ENCODE measurements at regions not wholly inside any gene's neighbourhood (a gene's known extent, or its start where the extent isn't known, plus 50 kb on each side); places are given as distances from the start of the nearest gene placed in this dataset.
"Not testable (repeated sequence)": the region's sequence is repeated elsewhere in the genome, so short reads cannot be mapped to it uniquely, and the experiment has no call there.

DNA sequence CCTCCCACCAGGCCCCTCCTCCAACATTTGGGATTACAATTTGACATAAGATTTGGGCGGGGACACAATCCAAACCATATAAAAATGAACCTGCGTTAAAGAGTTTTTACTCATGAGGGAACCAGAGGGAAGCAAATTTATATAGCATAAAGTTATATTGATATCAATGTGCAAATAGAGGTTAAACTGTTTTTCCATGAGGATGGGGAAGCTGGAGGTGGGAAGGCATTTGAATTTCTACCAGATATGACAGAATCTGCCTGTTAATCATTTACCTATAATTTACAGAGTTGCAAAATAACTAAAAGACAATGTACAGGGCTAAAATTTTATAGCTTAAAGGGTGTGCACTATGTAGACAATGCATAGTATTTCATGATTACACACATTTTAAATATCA lies 322.0 kb upstream of the FKBP1C start:
- no peak for DNase-seq (ENCODE audit: low read depth)

DNA sequence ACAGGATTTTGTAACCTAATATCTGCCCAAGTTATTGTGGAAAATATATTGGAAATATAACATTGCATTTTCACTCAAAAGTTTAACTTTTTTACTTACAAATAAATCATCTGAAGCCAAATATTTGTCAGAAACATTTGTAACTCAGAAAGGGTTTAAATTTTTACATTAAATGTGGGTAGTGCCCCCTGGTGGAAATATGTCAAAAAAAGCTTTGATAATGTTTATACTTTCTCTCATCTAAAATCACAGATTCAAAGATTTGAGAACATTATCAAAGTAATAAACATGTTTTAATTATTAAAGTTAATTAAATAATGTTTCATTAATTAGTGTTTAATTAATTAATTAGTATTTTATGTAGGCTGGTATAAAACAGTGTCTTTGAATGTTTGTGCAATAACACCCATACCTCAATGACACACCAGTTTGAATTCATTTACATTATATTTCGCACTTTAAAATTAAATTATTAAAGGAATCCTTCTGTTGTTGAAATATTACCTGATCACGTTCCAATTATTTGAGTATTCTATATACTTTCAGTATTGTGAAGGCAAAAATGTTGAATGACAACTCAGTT lies 320.1 kb upstream of the FKBP1C start:
- DNase-seq (ENCODE audit: low read depth): peak; percentile 12

DNA sequence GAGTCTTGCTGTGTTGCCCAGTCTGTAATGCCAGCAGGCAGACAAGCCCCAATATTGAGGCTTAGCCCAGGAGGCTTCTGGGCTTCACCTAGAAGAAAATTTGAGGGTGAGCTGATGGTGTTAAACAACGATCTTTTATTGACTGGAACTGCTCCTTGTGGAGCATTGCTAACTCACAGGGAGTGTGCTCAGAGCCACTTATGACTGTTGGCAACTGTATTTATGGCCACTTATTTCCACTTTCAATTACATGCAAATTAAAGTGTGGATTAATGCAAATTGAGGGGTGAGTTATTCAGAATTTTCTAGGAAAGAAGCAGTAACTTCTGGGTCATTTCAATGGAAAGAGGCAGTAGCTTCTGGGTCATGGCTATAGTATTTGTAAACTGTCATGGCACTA lies 317.2 kb upstream of the FKBP1C start:
- no peak for DNase-seq (ENCODE audit: low read depth)

DNA sequence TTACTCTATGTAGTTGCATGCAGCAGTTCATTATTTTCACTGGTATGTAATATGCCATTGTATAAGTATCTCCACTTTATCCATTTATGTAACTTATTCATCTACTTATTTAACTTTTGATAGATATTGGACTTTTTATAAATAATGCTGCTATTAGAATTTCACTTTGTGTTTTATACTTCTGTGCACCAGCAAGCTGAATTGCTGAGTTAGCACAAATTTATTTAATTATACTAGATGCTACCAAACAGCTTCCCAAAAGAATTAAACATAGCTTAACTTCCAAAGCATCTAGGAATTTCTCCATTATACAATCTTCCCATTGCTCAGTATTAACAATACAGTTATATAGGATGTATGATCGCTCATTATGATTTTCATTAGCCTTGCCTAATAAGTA lies 308.0 kb upstream of the FKBP1C start:
- DNase-seq (ENCODE audit: low read depth): no peak

DNA sequence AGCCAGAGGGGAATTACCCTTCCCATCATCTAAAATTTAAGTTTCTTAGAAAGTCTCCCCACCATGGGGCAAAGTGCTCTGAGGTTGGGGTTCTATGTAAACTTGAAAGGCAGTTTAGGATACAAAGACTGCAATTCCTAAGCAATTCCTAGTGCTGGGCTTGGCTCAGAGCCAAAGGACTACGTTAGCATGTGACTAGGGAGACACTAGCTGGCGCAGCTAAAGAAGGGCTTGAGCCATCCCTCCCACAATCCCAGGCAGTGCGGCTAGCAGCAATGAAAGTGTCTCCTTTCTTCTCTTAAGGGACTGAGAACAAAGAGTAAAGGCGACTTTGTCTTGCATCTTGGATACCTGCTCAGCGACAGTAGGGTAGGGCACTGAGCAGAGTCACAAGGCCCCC lies 306.6 kb upstream of the FKBP1C start:
- DNase-seq (ENCODE audit: low read depth): no peak

DNA sequence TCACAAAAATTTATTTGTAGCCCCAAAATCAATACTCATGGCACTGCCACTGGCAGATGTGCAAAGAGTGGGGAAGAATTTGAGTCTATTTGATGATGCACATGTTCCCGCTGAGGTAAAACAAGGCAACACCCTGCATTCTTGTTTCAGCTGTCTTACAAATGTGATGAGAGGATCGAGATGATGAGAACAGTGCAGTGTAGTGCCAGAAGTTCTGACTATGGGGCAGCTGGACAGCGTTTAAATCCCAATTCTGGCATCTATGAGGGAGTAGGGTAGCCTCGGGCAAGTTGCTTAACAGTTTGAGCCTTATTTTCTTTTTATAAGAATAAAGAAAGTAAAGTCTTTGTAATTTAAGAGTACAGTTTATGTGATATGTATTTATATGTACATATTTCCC lies 296.7 kb upstream of the FKBP1C start:
- DNase-seq (ENCODE audit: low read depth): no peak

DNA sequence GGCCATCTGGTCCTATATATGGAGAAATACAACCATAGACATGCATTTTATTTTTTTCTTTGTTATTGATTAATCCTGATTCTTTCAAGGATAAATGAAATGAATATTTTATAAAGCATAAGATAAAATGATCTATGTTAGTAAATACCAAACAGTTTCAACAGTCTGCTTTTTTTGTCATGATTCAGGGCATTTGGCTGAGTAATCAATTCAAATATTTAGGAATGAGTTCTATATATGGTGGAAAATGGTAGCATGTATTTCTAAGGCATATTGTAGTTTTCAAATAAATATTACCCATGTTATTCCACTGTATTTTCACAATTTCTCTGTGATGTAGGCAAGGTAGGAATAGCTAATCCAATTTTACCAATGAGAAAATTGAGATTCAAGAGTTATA lies 287.5 kb upstream of the FKBP1C start:
- no peak for DNase-seq (ENCODE audit: low read depth)

DNA sequence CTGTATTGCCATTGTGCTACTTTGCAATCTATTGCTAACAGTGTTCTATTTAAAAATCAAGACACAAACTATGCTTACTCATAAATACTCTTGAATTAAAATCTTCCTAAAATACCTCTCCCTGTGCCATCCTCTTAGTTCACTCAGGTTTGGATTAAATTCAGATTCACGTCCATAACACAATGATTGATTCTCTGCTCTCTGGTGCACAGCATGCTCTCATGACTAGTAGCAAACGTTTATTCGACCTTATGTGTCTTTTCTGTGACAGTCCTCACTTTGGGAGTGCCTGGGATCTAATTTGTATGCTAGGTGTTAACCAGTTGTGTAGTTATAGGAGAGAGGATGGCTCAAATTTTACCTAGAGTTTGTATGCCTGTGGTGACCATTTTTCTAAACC lies 270.4 kb upstream of the FKBP1C start:
- no peak for DNase-seq (ENCODE audit: low read depth)

DNA sequence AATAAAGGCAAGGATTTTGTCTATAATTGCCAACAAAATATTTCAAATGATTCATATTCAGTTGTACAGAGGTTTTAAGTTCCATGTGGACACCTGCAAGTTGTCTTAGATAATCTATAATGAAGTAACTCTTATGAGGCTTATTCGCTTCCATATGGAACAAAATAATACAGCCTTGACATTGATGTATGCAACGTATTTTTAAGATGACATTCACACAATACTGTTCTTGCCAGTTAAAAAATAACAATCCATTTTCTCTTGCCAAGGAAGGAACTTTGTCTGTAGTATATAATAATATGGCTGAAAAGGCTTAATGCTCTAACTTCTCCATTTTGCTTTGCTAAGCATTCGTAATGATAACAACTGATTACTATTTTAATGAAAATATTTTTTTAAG lies 269.3 kb upstream of the FKBP1C start:
- DNase-seq (ENCODE audit: low read depth): no peak

DNA sequence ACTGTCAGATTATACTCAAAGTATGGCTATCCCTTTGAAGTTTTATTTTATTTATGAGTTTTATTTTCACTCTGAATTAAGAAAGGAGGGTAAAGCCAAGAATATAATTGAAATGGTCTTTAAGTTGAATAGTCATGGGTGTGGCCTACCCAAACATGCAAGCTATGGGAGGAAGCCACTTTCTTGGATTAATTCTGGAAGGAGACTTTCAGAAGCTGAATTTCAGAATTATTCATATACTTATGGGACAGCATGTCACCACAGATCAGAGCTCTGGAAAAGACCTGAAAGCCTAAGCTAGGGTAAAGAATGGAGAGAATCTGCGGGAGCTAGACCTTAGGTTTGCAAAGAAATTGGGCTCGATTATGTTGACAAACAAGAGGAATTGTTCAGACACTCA lies 242.4 kb upstream of the FKBP1C start:
- no peak for DNase-seq (ENCODE audit: low read depth)

DNA sequence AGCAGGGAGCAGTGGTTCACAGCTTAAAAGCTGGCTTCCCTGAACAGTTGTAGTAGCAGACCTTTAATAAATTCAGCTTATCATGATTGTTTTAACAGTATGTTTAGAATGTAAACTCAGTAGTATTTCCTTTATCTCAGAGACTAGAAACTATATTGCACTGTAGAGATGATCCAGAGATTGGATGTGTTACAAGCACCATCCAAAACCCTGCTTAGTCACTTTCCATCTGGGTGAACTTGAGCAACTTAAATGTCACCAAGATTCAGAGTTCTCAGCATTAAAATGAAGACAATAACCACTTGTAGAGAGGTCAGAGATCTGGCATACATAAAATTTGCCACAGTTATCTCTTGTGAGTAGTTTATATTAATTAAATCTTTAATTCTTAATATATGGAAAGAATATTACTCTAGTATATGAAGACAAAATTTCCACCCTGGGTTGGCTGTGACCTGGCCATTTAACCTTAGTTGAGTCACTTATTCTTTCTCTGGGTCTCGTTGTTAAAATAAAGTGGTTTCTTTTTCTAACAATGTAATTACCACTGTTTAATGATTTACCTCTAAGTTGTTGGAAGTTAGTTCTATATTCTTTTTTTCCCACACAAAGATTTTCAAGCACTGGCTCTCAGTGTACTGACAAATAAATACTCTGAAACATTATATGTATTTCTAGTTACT lies 239.2 kb upstream of the FKBP1C start:
- DNase-seq (ENCODE audit: low read depth): peak; percentile 93

DNA sequence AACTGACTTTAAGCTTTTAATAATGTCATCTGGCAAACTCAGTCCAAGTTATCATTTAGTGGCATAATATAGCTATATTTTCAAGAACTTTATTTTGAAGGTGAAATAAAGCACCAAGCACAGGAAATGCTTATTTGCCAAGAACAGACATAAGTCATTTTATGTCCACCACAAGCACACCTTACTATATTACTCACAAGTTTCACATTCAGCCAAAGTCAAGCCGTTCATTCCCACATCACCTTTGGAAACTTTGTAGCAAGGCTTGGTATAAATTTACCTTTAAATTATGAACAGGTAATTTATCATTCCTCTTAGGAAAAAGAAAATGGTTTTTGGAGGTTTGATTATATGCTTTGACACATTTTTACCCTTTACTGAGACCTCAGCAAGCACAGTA lies 236.8 kb upstream of the FKBP1C start:
- DNase-seq (ENCODE audit: low read depth): peak; percentile 62

DNA sequence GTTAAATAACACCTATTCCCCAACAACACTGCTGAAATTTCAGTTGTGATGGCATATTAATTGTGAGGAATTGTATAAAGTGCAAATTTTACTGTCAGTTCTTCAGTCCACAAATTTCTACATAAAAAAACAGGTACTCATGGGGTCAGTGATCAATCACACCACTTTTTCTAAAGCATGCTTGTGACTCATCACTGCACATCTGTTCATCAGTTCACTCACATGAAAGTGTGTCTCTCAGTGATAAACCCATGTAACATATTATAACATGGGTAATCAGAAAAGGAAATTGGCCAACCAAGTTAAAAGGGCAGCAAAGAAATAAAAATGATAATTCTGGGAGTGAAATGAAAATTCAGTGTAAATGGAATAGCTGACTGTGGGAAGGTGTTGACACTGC lies 234.7 kb upstream of the FKBP1C start:
- peak; percentile 39 for DNase-seq (ENCODE audit: low read depth)

DNA sequence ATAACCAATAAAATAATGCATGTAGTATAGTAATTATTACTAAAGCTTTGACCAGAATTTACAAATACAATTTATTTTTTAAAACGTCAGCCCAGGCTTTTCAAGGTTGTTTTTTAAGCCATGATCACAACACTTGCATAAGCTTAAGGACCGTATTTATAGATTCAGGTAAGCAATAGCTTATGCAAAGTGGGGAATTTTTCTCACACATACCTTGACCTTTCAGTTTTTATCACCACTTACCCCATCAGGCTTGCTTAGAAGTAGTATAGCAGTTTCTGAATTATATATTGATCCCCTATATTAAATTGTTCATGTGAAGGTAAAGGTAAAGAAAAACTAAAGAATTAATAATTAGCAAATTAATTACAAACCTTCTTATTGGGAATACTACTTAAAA lies 232.3 kb upstream of the FKBP1C start:
- no peak for DNase-seq (ENCODE audit: low read depth)

DNA sequence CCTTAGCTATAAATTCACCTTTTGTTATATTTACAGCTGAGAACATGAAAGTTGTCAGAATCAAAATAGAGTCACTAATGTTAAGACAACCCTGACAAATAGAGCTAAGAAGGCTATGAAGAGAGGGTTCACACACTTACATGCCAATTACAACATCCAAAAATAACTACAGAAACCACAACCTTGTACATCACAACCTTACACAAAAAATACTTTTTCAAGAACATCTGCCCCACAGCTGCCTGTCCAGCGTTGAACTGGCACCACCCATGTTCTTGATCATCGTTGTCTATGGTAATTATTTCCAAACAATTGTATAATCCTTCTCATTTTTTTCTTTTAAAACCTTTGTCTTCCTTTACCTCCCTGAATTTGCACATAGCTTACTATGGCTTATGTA lies 231.2 kb upstream of the FKBP1C start:
- DNase-seq (ENCODE audit: low read depth): peak; percentile 49

DNA sequence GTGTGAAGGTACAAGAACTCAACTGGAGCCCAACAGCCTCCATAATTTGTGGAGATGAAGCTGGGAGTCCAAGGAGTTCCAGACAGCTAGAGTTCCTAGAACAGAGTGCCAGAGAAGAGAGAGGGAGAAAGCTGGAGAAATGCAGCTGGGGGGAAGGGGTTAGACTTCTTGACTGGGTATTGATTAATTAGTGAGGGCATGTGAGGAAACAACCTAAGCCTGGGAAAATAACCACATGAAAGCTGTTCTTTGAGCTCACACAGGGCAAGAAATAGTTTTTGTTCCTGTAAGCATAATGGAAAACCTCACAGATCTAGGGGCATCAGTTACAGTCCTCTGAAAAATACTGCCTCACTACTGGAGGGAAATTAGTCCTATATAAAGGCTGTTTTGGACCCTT lies 230.5 kb upstream of the FKBP1C start:
- DNase-seq (ENCODE audit: low read depth): peak; percentile 86

DNA sequence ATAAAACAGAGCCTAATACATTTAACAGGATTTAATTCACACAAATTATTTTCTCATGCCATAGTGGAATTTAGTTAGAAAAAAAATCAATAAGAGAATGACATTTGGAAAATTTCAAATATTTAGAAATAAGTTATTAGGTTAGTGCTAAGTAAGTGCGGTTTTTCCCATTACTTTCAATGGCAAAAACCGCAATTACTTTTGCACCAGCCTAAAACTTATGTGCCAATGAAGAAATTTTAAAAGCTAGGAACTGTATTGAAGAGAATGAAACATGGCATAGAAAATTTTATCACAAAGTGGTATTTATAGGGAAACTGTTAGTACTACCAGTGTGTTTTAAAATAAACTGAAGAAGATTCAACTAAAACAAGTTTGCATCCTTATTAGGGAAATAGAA lies 228.3 kb upstream of the FKBP1C start:
- no peak for DNase-seq (ENCODE audit: low read depth)

DNA sequence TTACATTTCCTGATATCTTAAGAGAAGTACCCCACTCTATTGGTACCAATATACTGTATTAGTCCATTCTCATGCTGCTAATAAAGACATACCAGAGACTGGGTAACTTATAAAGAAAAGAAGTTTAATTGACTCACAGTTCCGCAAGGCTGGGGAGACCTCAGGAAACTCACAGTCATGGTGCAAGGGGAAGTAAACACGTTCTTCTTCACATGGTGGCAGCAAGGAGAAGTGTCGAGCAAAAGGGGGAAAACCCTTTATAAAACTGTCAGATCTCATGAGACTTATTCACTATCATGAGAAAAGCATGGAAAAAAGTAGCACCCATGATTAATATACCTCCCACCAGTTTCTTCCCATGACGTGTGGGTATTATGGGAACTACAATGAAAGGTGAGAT lies 219.6 kb upstream of the FKBP1C start:
- peak; percentile 83 for DNase-seq (ENCODE audit: low read depth)

DNA sequence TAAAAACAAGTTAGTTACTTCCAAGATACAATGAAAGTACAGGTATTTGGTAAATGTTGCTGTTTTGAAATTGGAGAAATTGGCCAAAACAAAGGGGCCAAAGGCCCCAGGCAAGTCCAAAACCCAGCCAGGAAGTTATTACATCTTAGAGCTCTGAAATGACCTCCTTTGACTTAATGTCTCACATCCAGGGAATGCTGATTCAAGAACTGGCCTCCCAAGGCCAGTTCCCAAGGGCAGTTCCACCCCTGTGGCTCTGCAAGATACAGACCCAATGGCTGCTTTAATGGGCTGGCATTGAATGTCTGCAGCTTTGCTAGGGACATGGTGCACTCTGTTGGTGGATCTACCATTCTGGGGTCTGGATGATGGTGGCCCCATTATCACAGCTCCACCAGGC lies 217.3 kb upstream of the FKBP1C start:
- peak; percentile 77 for DNase-seq (ENCODE audit: low read depth)

DNA sequence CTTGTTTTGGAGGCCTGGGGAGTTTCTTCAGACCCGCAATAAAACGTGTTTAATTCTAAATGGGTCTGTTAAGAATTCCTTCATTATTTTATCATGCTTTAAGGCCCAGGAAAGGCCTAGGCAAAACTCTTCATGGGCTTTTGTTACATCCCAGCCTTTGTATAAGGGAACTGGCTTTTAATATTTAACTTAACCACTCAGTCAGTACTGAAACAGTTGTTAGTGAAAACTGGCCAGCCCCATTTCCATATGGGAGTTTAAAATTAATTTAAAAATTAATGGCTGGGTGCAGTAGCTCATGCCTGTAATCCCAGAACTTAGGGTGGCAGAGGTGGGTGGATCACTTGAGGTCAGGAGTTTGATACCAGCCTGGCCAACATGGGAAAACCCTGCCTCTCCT lies 213.2 kb upstream of the FKBP1C start:
- DNase-seq (ENCODE audit: low read depth): peak; percentile 71

DNA sequence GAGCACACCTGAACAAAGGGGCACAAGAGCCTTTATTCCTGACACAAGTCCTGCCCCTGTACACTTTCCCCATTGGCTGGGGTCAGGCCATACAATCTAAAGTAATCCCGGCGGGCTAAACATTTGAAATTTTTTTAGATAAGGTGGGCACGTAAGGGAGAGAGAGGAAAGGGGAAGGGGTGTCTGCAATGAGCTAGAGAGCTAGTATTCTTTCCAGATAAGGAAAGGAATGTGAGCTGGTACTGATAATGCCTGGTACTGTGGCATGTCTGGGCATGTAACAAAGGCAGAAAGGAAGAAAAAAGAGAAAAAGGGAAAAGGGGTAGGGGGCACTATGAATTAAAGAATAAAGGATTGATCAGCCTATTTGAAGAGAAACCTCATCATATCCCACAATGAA lies 212.0 kb upstream of the FKBP1C start:
- peak; percentile 26 for DNase-seq (ENCODE audit: low read depth)

DNA sequence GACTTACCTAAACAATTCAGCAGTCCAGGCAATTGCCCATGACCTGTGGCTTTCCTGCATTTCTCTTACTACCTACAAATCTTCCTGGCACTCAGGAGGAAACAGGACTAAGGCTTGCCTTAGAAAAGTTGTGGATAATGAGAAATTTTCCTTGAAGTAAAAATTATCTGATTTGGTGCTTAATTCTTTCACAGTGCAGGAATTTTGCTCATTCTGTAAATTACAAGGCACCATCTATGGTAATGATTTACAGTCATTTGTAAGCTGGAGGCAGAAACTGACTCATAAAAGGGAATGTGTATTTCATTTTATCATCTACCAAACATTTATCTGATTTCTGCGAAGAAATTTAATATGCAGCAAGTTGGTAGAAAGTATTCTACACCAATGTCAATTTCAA lies 211.5 kb upstream of the FKBP1C start:
- DNase-seq (ENCODE audit: low read depth): peak; percentile 89

DNA sequence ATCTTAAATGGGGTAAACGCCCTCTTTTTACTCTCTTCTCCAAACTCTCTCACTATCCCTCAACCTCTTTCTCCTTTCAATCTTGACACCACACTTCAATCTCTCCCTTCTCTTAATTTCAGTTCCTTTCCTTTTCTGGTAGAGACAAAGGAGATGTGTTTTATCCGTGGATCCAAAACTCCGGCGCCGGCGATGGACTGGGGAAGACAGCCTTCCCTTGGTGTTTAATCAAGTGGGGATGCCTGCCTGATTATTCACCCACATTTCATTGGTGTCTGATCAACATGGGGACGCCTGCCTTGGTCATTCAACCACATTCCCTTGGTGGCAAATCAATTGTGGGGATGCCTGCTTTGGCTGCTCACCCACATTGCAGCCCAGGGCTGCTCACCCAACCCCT lies 205.3 kb upstream of the FKBP1C start:
- DNase-seq (ENCODE audit: low read depth): not testable (repeated sequence)

DNA sequence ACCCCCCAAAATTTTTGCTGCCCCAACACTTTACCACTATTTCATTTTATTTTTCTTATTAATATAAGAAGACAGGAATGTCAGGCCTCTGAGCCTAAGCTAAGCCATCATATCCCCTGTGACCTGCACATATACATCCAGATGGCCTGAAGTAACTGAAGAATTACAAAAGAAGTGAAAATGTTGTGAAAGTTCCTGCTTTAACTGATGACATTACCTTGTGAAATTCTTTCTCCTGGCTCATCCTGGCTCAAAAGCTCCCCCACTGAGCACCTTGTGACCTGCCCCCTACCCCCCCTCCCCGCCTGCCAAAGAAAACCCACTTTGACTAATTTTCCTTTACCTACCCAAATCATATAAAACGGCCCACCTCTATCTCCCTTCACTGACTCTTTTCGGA lies 200.3 kb upstream of the FKBP1C start:
- DNase-seq (ENCODE audit: low read depth): not testable (repeated sequence)

Data from renal cortical epithelial cell (primary cell).